NCI-H146 treated with DMSO at 0.1 percent for 48 hours (cell line): ENCODE measurements at regions not wholly inside any gene's neighbourhood (a gene's known extent, or its start where the extent isn't known, plus 50 kb on each side); places are given as distances from the start of the nearest gene placed in this dataset.
A peak's percentile ranks its signal among the peaks of the same experiment; 100 is the strongest.

Experiments used
- DNase-seq: peaks from one replicate; lab custom pipeline; 2025; ENCODE audit not compliant: unreplicated experiment; lab: John Stamatoyannopoulos, UW

- DNase-seq, result no peak
Measured at GRCh38 chr15:31455499-31455898, 128.9 kb downstream of the KLF13 start.

- no peak for DNase-seq
Measured at GRCh38 chr15:31456354-31457060, 129.9 kb downstream of the KLF13 start.

DNA sequence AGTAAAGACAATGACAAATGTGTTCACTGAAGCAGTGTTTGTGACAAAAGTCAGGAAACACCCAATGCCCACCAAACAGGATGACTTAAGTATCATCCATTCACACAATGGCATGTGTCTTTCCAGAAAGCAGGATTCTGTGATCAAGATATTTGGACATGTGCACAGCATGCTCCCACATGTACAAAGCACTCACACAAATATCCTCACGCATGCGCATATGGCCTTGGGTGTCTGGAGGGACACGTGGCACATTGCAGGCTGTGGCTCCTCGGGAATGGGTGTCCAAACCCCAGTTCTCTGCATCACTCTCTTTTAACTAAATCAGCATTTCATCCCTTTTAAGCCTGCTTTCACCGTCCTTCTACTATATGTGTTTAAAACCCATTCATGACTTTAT is 130.5 kb downstream of the KLF13 start:
- DNase-seq, result no peak

GRCh38 chr15:31457631-31458526 is 131.2 kb downstream of the KLF13 start:
- DNase-seq, result no peak

DNA sequence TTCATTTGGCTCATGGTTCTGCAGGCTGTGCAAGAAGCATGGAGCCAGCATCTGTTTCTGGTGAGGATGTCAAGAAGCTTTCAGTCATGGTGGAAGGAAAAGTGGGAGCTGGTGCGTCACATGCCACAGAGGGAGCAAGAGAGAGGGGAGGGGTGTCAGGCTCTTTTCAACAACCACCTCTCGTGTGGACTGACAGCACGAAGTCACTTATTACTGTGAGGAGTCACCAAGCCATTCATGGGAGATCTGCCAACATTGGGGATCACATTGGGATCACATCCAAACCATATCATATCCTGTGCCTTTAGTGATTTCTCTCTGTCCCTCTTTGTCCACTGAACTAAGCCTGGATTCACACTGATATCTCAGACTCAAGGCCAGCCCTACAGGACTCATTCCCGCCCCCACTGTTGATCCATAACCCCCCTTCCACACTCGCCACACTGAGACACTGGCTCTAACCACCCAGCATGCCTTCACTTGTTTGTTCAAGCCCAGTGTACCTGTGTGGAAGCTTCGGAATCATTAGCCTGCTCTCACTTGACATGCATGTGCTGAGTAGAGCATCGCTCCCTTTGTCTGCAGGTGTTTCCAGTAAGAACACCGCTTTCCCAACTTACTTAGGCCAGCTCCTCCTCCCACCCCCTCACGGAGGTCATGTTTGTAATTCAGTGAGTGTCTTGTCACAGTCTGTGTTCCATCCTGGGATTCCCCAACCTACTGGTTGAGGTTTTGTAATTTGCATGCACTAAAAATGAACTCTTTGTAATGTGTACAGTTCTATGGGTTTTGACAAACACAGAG is 132.2 kb downstream of the KLF13 start:
- DNase-seq, result no peak

DNA sequence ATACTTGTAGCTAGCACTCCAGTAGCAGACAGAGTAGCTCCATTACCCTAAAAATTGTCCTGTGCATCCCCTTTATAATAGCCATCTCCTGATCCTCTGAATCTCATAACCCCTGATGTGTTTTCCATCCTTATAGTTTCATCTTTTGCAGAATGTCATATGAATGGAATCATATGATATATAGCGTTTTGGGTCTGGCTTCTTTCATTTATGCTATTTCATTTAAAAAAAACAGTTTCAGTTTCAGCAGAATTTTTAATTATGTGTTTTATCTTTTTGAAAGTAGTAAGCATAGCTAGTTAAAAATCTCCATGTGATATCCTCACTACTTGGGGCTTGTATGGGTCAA is 132.7 kb downstream of the KLF13 start:
- DNase-seq, result no peak

- DNase-seq, result no peak
Measured at GRCh38 chr15:31461375-31461774, 134.7 kb downstream of the KLF13 start.

DNA sequence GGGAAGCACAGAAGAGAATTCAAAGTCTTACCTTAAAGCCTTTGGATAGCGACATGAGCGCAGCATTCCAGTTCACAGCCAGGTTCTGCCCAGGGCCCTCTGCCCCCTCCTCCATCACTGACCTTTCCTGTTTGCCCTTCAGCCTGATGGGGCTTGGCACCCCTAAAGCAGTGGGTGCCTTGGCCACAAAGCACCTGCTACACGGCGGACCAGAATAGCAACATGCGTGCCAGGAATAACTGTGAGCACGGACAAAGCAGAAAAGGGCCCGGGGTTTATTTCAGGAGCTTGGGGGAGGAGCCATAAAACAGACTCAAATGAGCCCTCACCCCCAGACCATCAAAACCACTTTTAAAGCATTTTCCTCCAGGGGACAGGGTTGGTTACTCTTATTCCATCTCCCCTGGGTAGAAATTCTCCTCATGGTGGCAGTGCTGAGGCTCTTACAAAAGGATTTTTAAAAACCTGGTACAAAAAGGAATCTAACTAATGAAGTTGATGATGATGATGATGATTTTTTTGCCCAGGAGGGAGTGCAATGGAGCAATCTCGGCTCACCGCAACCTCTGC is 135.4 kb downstream of the KLF13 start:
- DNase-seq, result no peak

DNA sequence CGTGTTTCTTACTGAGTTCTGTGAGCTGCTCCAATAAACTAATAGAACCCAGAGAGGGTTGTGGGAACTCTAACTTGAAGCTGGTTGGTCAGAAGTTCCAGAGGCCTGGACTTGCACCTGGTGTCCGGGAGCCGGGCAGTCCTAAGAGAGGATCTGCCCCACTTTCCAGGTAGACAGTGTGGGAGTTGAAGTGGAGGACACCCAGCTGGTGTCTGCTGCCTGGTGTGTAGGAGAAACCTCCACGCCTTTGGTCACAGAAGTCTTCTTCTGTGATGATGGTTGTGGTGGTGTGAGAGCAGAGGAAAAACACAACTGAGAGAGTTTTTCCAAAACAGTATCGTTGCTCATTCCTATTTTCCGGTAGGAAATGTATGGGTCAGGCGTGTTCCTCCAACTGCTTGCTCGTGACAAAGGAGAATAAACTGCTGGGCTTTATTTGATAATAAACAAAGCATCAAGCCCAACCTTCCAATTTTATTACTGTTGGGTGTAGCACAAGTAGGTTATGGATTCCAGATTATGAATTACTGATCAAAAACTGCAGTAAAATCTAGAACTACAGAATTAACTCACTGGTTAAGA is 137.0 kb downstream of the KLF13 start:
- DNase-seq, result no peak

- DNase-seq, result peak; percentile 10
Measured at GRCh38 chr15:31464216-31465082, 137.8 kb downstream of the KLF13 start.

GRCh38 chr15:31465083-31465955 is 138.7 kb downstream of the KLF13 start:
- DNase-seq, result no peak

DNA sequence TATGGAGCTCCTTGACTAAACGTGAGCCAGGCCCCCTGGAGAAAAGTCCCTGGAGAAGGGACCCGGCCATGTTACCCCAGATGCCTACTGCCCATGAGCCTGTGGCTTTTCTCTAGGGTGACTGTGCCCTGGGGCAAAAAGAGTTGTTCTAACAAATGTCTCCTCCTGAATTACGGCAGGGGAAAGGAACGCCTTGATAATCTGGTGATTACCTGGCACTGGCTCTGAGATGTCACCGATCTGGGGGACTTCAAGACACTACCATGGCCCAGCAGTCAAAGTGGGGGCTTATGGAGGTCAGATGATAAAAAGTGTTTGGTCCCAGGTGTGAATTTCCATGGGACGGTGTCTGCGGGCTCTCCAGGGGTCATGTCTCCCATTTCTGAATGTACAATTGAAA is 140.7 kb downstream of the KLF13 start:
- DNase-seq, result no peak

- no peak for DNase-seq
Measured at GRCh38 chr15:31468911-31469785, 142.5 kb downstream of the KLF13 start.

DNA sequence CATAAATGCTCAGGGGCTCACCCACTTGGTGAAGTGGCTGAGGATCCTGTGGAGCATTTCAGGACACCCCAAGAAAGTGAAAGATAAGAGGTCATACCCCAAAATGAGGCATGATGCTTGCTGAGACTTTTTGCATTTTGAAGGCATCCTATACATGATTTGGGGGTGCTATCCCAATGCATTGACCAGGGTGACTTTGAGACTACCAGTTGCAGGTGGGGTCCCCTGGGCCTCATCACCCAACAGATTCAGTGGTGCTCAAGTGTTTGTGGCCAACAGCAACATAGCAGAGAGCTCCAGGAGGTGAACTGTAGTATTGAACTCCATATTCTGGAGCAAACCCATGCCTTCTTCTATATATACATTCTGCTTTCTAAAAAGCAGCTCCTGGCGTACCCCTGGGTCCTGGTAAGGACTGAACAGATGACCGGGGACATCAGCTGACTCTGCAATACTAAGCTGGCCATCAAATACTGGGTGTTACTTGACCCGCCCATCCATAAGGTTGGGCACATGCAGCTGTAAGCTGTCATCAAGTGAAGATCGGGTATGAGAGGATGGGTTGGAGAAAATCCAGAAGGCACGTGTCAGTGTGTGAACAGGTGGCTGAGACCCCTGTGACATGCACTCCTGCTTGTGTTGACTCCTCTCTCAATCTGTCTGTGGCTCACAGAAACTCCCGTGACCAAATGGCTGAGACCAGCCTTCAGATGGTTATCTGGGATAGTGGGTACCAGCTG is 143.3 kb downstream of the KLF13 start:
- no peak for DNase-seq

DNA sequence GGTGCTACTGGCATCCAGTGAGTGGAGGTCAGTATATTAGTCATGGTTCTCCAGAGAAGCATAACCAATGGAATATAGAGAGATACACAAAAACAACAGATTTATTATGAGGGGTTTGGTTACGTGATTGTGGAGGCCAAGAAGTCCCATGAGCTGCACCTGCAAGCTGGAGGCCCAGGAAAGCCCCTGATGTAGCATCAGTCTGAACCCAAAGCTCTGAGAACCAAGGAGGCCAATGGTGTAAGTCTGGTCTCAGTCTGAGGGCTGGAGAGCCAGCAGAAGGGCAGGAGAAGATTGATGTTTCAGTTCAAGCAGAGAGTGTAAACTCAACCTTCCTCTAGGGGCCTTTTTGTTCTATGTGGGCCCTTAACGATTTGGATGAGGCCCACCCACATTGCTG is 144.1 kb downstream of the KLF13 start:
- DNase-seq, result no peak

DNA sequence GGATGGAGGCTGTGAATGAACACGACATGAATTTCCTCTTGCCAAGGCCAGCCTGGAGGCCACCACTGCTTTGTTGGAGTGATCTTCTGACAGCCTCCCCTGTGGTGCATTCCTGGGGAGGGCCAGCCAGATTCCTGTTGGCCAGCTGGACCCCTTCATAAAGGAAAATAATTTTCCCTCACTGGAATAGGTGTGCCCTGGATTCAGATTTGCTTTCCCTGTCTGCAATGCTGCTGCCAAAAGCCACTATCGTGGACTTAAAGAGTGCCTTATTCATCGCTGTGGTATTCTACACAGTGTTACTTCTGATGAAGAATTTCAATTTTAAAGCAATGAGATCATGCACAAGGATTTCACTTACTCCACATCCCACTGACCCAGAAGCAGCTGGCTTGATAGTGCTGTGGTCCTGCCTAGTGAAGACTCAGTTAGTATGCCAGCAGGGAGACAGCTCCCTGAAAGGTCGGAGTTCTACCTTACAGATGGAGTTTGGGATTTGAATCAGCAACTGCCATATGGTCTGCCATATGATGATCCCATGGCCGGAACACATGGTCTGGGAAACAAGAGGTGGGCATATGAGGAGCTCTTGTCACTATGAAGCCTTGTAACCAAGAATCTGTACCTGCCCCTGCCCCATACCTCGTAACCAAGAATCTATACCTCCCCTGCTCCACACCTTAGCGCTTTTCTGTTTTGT is 145.2 kb downstream of the KLF13 start:
- DNase-seq, result peak; percentile 28
